OCI-LY3 (cell line): ENCODE measurements at regions not wholly inside any gene's neighbourhood (a gene's known extent, or its start where the extent isn't known, plus 50 kb on each side); places are given as distances from the start of the nearest gene placed in this dataset.

Experiments
- H2AFZ ChIP-seq: fragments of 200-600, 300-600 bp; shearing (Covaris generic); 2 replicates; pipeline ENCODE4 v1.6.0; 2014; ENCODE audit warnings: antibody characterized with exemption, low read depth, low read length
- H3K27ac ChIP-seq: fragments of 200-600, 300-600 bp; sonication (generic); 2 replicates; pipeline ENCODE4 v1.5.1; 2014; ENCODE audit warnings: mild to moderate bottlenecking, low read length, moderate library complexity, mixed read lengths
- H3K27me3 ChIP-seq: fragments of 200-600, 300-600 bp; sonication (generic); 2 replicates; pipeline ENCODE4 v1.6.1; 2014; ENCODE audit warnings: low read depth, low read length, mixed read lengths
- H3K36me3 ChIP-seq: fragments of 200-600, 300-600 bp; sonication (generic); replicated peaks from 2 replicates; pipeline ENCODE3; 2014; ENCODE audit warnings: low read depth, low read length, mixed read lengths
- H3K4me1 ChIP-seq: fragments of 300-600, 200-600 bp; sonication (generic); 2 replicates; pipeline ENCODE4 v1.6.1; 2014; ENCODE audit warnings: low read length, mixed read lengths
- H3K4me2 ChIP-seq: fragments of 200-600, 300-600 bp; sonication (generic); 2 replicates; pipeline ENCODE4 v1.6.1; 2014; ENCODE audit warnings: low read length, mixed read lengths
- H3K4me3 ChIP-seq: fragments of 300-600, 200-600 bp; sonication (generic); 2 replicates; pipeline ENCODE4 v1.5.1; 2014; ENCODE audit warnings: antibody characterized with exemption, mild to moderate bottlenecking, low read length, moderate library complexity
- H3K79me2 ChIP-seq: fragments of 300-600, 200-600 bp; shearing (Covaris generic); 2 replicates; pipeline ENCODE4 v1.6.1; 2014; ENCODE audit warnings: mild to moderate bottlenecking, low read length, mixed read lengths
- H3K9ac ChIP-seq: fragments of 300-600, 200-600 bp; shearing (Covaris generic); 2 replicates; pipeline ENCODE4 v1.6.0; 2014; ENCODE audit warnings: mild to moderate bottlenecking, low read length, moderate library complexity
- H3K9me3 ChIP-seq: fragments of 200-600, 300-600 bp; shearing (Covaris generic); 2 replicates; pipeline ENCODE4 v1.6.1; 2014; ENCODE audit warnings: low read length, mixed read lengths; ENCODE audit not compliant: insufficient read depth
- H4K20me1 ChIP-seq: fragments of 200-600, 300-600 bp; sonication (generic); 2 replicates; pipeline ENCODE4 v1.6.1; 2016; ENCODE audit warnings: low read length, mixed read lengths; ENCODE audit not compliant: insufficient read depth
- EZH2phosphoT487 ChIP-seq: fragments of 200-600 bp; shearing (Covaris generic); IDR thresholded peaks from 2 replicates; pipeline ENCODE4 v1.6.1; 2018; ENCODE audit warnings: antibody characterized with exemption, mixed run types, low read depth
- TF ChIP-seq, protein P1 (sequence below): fragments of 200-600, 300-600 bp; sonication (generic); IDR thresholded peaks from 2 replicates; pipeline ENCODE4 v1.5.1; 2014; ENCODE audit warnings: antibody characterized with exemption, low read length, low read depth

DNA sequence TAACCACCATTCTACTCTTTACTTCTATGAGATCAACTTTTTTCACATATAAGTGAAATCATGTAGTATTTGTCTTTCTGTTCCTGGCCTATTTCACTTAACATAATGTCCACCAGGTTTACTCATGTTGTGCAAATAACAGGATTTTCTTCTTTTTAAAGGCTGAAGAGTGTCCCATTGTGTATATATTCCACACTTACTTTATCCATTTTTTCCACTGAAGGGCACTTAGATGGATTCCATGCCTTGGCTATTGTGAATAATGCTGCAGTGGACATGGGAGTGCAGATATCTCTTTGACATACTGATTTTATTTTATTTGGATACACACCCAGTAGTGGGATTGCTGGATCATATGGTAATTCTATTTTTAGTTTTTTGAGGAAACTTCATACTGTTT lies 181.1 kb upstream of the HMGA2 start:
- Histone ChIP-seq H3K36me3 (no peaks in the 10 kb centered on the region), H3K79me2 (no peaks in the 10 kb centered on the region), H3K9ac (no peak overlapping the region), H3K27me3 (peaks cover 12% of the 10 kb centered on the region), H3K4me3 (no peak overlapping the region), H2AFZ (no peak overlapping the region), H3K4me2 (no peak overlapping the region), H3K9me3 (no peaks in the 10 kb centered on the region), H3K4me1 (no peaks in the 10 kb centered on the region), H3K27ac (no peak overlapping the region), H4K20me1 (no peaks in the 10 kb centered on the region)
- TF ChIP-seq EZH2phosphoT487 = no peak
- TF ChIP-seq, protein P1, sequence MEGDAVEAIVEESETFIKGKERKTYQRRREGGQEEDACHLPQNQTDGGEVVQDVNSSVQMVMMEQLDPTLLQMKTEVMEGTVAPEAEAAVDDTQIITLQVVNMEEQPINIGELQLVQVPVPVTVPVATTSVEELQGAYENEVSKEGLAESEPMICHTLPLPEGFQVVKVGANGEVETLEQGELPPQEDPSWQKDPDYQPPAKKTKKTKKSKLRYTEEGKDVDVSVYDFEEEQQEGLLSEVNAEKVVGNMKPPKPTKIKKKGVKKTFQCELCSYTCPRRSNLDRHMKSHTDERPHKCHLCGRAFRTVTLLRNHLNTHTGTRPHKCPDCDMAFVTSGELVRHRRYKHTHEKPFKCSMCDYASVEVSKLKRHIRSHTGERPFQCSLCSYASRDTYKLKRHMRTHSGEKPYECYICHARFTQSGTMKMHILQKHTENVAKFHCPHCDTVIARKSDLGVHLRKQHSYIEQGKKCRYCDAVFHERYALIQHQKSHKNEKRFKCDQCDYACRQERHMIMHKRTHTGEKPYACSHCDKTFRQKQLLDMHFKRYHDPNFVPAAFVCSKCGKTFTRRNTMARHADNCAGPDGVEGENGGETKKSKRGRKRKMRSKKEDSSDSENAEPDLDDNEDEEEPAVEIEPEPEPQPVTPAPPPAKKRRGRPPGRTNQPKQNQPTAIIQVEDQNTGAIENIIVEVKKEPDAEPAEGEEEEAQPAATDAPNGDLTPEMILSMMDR = no peak

DNA sequence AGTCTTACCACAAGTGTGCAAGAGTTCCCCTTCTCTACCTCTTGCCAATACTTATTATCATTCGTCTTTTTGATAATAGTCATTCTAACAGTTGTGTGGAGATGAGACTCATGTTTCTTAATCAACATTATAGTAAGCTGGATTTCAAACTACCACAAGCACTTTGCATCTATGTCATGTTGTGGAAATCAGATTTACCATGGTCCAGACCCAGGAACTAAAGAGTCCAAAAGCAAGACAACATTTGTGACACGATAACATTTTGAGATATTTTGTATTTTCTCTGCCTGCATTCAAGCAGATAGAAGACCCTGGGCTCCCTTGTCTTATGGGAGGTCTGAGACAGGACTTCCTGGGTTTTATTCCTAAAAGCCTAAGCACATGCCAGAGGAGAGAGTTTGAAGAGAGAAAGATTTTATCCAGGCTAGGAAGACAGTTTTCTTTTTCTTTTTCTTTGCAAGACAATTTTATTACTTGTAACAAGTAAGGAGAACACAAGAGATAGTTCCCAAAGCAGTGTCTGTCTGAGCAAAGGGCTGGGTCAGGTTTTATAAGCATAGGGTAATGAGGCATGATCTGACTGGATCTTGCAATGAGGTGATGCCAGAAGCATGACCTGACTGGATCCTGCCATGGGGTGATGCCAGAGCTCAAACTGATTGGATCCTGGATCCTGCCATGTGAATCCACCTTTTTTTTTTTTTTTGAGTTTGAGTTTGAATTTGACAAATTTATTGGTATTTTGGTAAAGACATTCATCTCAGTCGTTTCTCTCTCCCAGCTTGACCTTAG lies 180.5 kb upstream of the HMGA2 start:
- H3K9me3 ChIP-seq = no peaks in the 10 kb centered on the region
- no peaks in the 10 kb centered on the region for H3K79me2 ChIP-seq
- H3K4me1 ChIP-seq = no peaks in the 10 kb centered on the region
- H3K4me3 ChIP-seq = no peak overlapping the region
- H3K36me3 ChIP-seq = no peaks in the 10 kb centered on the region
- H3K4me2 ChIP-seq = no peak overlapping the region
- no peak overlapping the region for H3K27ac ChIP-seq
- no peaks in the 10 kb centered on the region for H4K20me1 ChIP-seq
- TF ChIP-seq EZH2phosphoT487 = no peak
- TF ChIP-seq, protein P1 = no peak
- peaks cover 12% of the 10 kb centered on the region for H3K27me3 ChIP-seq
- no peak overlapping the region for H2AFZ ChIP-seq
- H3K9ac ChIP-seq = no peak overlapping the region

DNA sequence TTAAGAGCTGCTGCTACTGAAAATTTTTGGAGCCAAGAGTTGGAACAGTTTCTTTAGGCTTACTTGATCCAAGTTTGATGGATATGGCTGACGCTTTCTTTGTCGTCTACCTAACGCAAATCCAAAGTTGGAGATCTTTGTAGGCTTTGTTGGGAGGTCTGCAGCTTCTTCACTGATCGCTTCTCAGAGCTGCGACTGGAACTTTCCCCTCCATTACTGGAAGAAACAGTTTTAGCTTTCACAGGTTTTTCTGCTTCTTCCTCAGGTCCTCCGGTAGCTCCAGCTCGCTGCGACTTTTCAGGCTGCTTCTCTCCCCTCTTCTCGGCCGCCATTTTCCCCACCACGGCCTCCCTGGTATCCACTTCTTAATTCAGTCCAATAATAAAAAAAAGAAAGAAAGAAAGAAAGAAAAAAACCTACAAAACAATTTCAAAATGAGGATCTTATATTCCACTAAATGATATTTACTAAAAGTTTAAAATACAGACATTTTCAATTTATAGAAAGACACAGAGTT lies 178.1 kb upstream of the HMGA2 start:
- no peaks in the 10 kb centered on the region for H3K4me1 ChIP-seq
- H4K20me1 ChIP-seq = no peaks in the 10 kb centered on the region
- H2AFZ ChIP-seq = no peak overlapping the region
- no peaks in the 10 kb centered on the region for H3K36me3 ChIP-seq
- H3K27ac ChIP-seq = no peak overlapping the region
- no peak for TF ChIP-seq EZH2phosphoT487
- TF ChIP-seq, protein P1 = no peak
- H3K9me3 ChIP-seq = no peaks in the 10 kb centered on the region
- H3K4me2 ChIP-seq = no peak overlapping the region
- H3K9ac ChIP-seq = no peak overlapping the region
- H3K27me3 ChIP-seq = peaks cover 4% of the 10 kb centered on the region; the same call in 1 of the 2 replicates
- H3K4me3 ChIP-seq = no peak overlapping the region
- no peaks in the 10 kb centered on the region for H3K79me2 ChIP-seq

- Histone ChIP-seq H3K79me2 (no peaks in the 10 kb centered on the region), H3K4me3 (no peak overlapping the region), H3K27me3 (no peaks in the 10 kb centered on the region; the same call in 1 of the 2 replicates), H3K9me3 (no peaks in the 10 kb centered on the region), H3K4me2 (no peak overlapping the region), H3K4me1 (no peaks in the 10 kb centered on the region), H3K36me3 (no peaks in the 10 kb centered on the region), H4K20me1 (no peaks in the 10 kb centered on the region), H2AFZ (no peak overlapping the region), H3K27ac (no peak overlapping the region), H3K9ac (no peak overlapping the region)
- TF ChIP-seq, protein P1 = no peak
- no peak for TF ChIP-seq EZH2phosphoT487
Observed at GRCh38 chr12:65647074-65647473, 177.2 kb upstream of the HMGA2 start.
